ENCODE measurements at regions not wholly inside any gene's neighbourhood (a gene's known extent, or its start where the extent isn't known, plus 50 kb on each side); places are given as distances from the start of the nearest gene placed in this dataset.

- intact Hi-C loops (cut with DNase I) = no loop called here
- no peak for ATAC-seq
- Histone ChIP-seq H3K4me3 (no peak overlapping the region), H3K27me3 (ENCODE audit: insufficient read depth in 3 of 3, low read length in 2 of 3) (no peaks in the 10 kb centered on the region), H3K27ac (no peak overlapping the region), H3K36me3 (ENCODE audit: insufficient read depth in 1 of 2, low read depth in 1 of 2) (no peaks in the 10 kb centered on the region), H3K4me1 (no peaks in the 10 kb centered on the region), H3K9me3 (peaks cover 24% of the 10 kb centered on the region)
- WGBS, 3 donors = 62 to 71% (median 66%) methylated on average over 2 of the region's 2 CpGs
- DNase-seq = no peak
- TF ChIP-seq CTCF (IDR thresholded peaks at IDR 0.05) = no peak
Measured at GRCh38 chr16:35450648-35451047, 1991.2 kb downstream of the TP53TG3F start.

- no peak for ATAC-seq
- TF ChIP-seq CTCF (IDR thresholded peaks at IDR 0.05) = no peak
- 74 to 76% (median 74%) methylated on average over 13 of the region's 13 CpGs for WGBS, 3 donors
- Histone ChIP-seq H3K4me3 (no peak overlapping the region), H3K27me3 (ENCODE audit: insufficient read depth in 3 of 3, low read length in 2 of 3) (no peaks in the 10 kb centered on the region), H3K27ac (no peak overlapping the region), H3K9me3 (peaks cover 5% of the 10 kb centered on the region), H3K4me1 (no peaks in the 10 kb centered on the region), H3K36me3 (ENCODE audit: insufficient read depth in 1 of 2, low read depth in 1 of 2) (no peaks in the 10 kb centered on the region)
- no peak for DNase-seq
- intact Hi-C loops (cut with DNase I) = no loop called here
Measured at GRCh38 chr16:35452471-35452870, 1993.1 kb downstream of the TP53TG3F start.

GRCh38 chr16:35463358-35463757 lies 2003.9 kb downstream of the TP53TG3F start:
- ATAC-seq (no peak), DNase-seq (no peak)
- Histone ChIP-seq H3K9me3 (no peaks in the 10 kb centered on the region), H3K4me1 (no peaks in the 10 kb centered on the region), H3K27ac (no peak overlapping the region), H3K27me3 (ENCODE audit: insufficient read depth in 3 of 3, low read length in 2 of 3) (no peaks in the 10 kb centered on the region), H3K4me3 (no peak overlapping the region), H3K36me3 (ENCODE audit: insufficient read depth in 1 of 2, low read depth in 1 of 2) (no peaks in the 10 kb centered on the region)
- intact Hi-C loops (cut with DNase I) = no loop called here
- TF ChIP-seq CTCF (IDR thresholded peaks at IDR 0.05) = no peak
- WGBS, 3 donors = 10 to 22% (median 16%) methylated on average over 1 of the region's 1 CpG

- no peak for DNase-seq
- ATAC-seq = no peak
- Histone ChIP-seq H3K9me3 (no peaks in the 10 kb centered on the region), H3K4me1 (no peaks in the 10 kb centered on the region), H3K27ac (no peak overlapping the region), H3K4me3 (no peak overlapping the region), H3K27me3 (ENCODE audit: insufficient read depth in 3 of 3, low read length in 2 of 3) (no peaks in the 10 kb centered on the region), H3K36me3 (ENCODE audit: insufficient read depth in 1 of 2, low read depth in 1 of 2) (no peaks in the 10 kb centered on the region)
- no peak for TF ChIP-seq CTCF (IDR thresholded peaks at IDR 0.05)
- 3 to 21% (median 15%) methylated on average over 1 of the region's 1 CpG for WGBS, 3 donors
- intact Hi-C loops (cut with DNase I) = no loop called here
Measured at GRCh38 chr16:35480361-35480760, 2020.9 kb downstream of the TP53TG3F start.

- DNase-seq (no peak), ATAC-seq (no peak)
- no peaks in the 10 kb centered on the region for H3K9me3 ChIP-seq
- TF ChIP-seq CTCF (IDR thresholded peaks at IDR 0.05) = no peak
- no peaks in the 10 kb centered on the region for H3K4me1 ChIP-seq
- intact Hi-C loops (cut with DNase I) = no loop called here
- no peaks in the 10 kb centered on the region for H3K36me3 ChIP-seq (ENCODE audit: insufficient read depth in 1 of 2, low read depth in 1 of 2)
- no peak overlapping the region for H3K4me3 ChIP-seq
- no peak overlapping the region for H3K27ac ChIP-seq
- H3K27me3 ChIP-seq (ENCODE audit: insufficient read depth in 3 of 3, low read length in 2 of 3) = no peaks in the 10 kb centered on the region
Measured at GRCh38 chr16:35480988-35481387, 2021.6 kb downstream of the TP53TG3F start.
